ENCODE measurements at regions not wholly inside any gene's neighbourhood (a gene's known extent, or its start where the extent isn't known, plus 50 kb on each side); places are given as distances from the start of the nearest gene placed in this dataset.

- FAIRE-seq, result no peak
- TF ChIP-seq TAF1 (IDR thresholded peaks at IDR 0.05; ENCODE audit: low read depth, low read length), result no peak
- DNase-seq (ENCODE audit: insufficient read length, low spot score), result no peak
Observed at GRCh38 chr3:82764521-82764920, 1003.1 kb upstream of the GBE1 start.

GRCh38 chr3:82761858-82762257 lies 1000.4 kb upstream of the GBE1 start:
- DNase-seq (ENCODE audit: insufficient read length, low spot score) (no peak), FAIRE-seq (no peak)
- no peak for TF ChIP-seq POU2F2 (IDR thresholded peaks at IDR 0.05; ENCODE audit: low read depth, low read length)

- TF ChIP-seq POLR2A (IDR thresholded peaks at IDR 0.05; ENCODE audit: low read depth, low read length) (no peak), POU2F2 (IDR thresholded peaks at IDR 0.05; ENCODE audit: low read depth, low read length) (no peak), TAF1 (IDR thresholded peaks at IDR 0.05; ENCODE audit: low read depth, low read length) (no peak), POLR2AphosphoS5 (IDR thresholded peaks at IDR 0.05; ENCODE audit: low read depth, low read length) (no peak), PAX5 (IDR thresholded peaks at IDR 0.05; ENCODE audit: insufficient read depth, low read length, severe bottlenecking) (no peak)
- DNase-seq (ENCODE audit: insufficient read length, low spot score) (no peak), FAIRE-seq (no peak)
Observed at GRCh38 chr3:82745544-82745943, 984.1 kb upstream of the GBE1 start.

- TF ChIP-seq PAX5 (IDR thresholded peaks at IDR 0.05; ENCODE audit: insufficient read depth, low read length, severe bottlenecking) (no peak), TAF1 (IDR thresholded peaks at IDR 0.05; ENCODE audit: low read depth, low read length) (no peak), POU2F2 (IDR thresholded peaks at IDR 0.05; ENCODE audit: low read depth, low read length) (no peak), POLR2A (IDR thresholded peaks at IDR 0.05; ENCODE audit: low read depth, low read length) (no peak), SPI1 (IDR thresholded peaks at IDR 0.05; ENCODE audit: low read depth, low read length) (no peak), POLR2AphosphoS5 (IDR thresholded peaks at IDR 0.05; ENCODE audit: low read depth, low read length) (no peak)
- DNase-seq (ENCODE audit: insufficient read length, low spot score) (no peak), FAIRE-seq (no peak)
Observed at GRCh38 chr3:82743196-82743595, 981.8 kb upstream of the GBE1 start.

GRCh38 chr3:82741346-82741745 lies 979.9 kb upstream of the GBE1 start:
- DNase-seq (ENCODE audit: insufficient read length, low spot score) (no peak), FAIRE-seq (no peak)
- TF ChIP-seq POU2F2 (IDR thresholded peaks at IDR 0.05; ENCODE audit: low read depth, low read length) (no peak), POLR2A (IDR thresholded peaks at IDR 0.05; ENCODE audit: low read depth, low read length) (no peak), POLR2AphosphoS5 (IDR thresholded peaks at IDR 0.05; ENCODE audit: low read depth, low read length) (no peak), TAF1 (IDR thresholded peaks at IDR 0.05; ENCODE audit: low read depth, low read length) (no peak), PAX5 (IDR thresholded peaks at IDR 0.05; ENCODE audit: insufficient read depth, low read length, severe bottlenecking) (no peak), SPI1 (IDR thresholded peaks at IDR 0.05; ENCODE audit: low read depth, low read length) (no peak)

GRCh38 chr3:82739390-82739789 lies 977.9 kb upstream of the GBE1 start:
- DNase-seq (ENCODE audit: insufficient read length, low spot score) (no peak), FAIRE-seq (no peak)
- TF ChIP-seq SPI1 (IDR thresholded peaks at IDR 0.05; ENCODE audit: low read depth, low read length), result no peak
- no peak for TF ChIP-seq PAX5 (IDR thresholded peaks at IDR 0.05; ENCODE audit: insufficient read depth, low read length, severe bottlenecking)

- DNase-seq (ENCODE audit: insufficient read length, low spot score), result no peak
- TF ChIP-seq PAX5 (IDR thresholded peaks at IDR 0.05; ENCODE audit: insufficient read depth, low read length, severe bottlenecking), result no peak
- no peak for TF ChIP-seq TAF1 (IDR thresholded peaks at IDR 0.05; ENCODE audit: low read depth, low read length)
- no peak; the same call in 1 of the 2 replicates for TF ChIP-seq SPI1 (IDR thresholded peaks at IDR 0.05; ENCODE audit: low read depth, low read length)
- TF ChIP-seq POLR2A (IDR thresholded peaks at IDR 0.05; ENCODE audit: low read depth, low read length), result no peak
- no peak for TF ChIP-seq POU2F2 (IDR thresholded peaks at IDR 0.05; ENCODE audit: low read depth, low read length)
- no peak for TF ChIP-seq POLR2AphosphoS5 (IDR thresholded peaks at IDR 0.05; ENCODE audit: low read depth, low read length)
- FAIRE-seq, result no peak
Observed at GRCh38 chr3:82736696-82737277, 975.3 kb upstream of the GBE1 start.

- FAIRE-seq (no peak), DNase-seq (ENCODE audit: insufficient read length, low spot score) (no peak)
- TF ChIP-seq POLR2A (IDR thresholded peaks at IDR 0.05; ENCODE audit: low read depth, low read length) (no peak), SPI1 (IDR thresholded peaks at IDR 0.05; ENCODE audit: low read depth, low read length) (no peak), POU2F2 (IDR thresholded peaks at IDR 0.05; ENCODE audit: low read depth, low read length) (no peak), PAX5 (IDR thresholded peaks at IDR 0.05; ENCODE audit: insufficient read depth, low read length, severe bottlenecking) (no peak), POLR2AphosphoS5 (IDR thresholded peaks at IDR 0.05; ENCODE audit: low read depth, low read length) (no peak), TAF1 (IDR thresholded peaks at IDR 0.05; ENCODE audit: low read depth, low read length) (no peak)
Observed at GRCh38 chr3:82715091-82715856, 953.8 kb upstream of the GBE1 start.

- no peak for TF ChIP-seq SPI1 (IDR thresholded peaks at IDR 0.05; ENCODE audit: low read depth, low read length)
- TF ChIP-seq POLR2A (IDR thresholded peaks at IDR 0.05; ENCODE audit: low read depth, low read length), result no peak
- TF ChIP-seq PAX5 (IDR thresholded peaks at IDR 0.05; ENCODE audit: insufficient read depth, low read length, severe bottlenecking), result no peak
- no peak for TF ChIP-seq POLR2AphosphoS5 (IDR thresholded peaks at IDR 0.05; ENCODE audit: low read depth, low read length)
- TF ChIP-seq TAF1 (IDR thresholded peaks at IDR 0.05; ENCODE audit: low read depth, low read length), result no peak
- DNase-seq (ENCODE audit: insufficient read length, low spot score), result no peak
- no peak for FAIRE-seq
Observed at GRCh38 chr3:82707035-82707434, 945.6 kb upstream of the GBE1 start.

GRCh38 chr3:82685761-82686160 lies 924.3 kb upstream of the GBE1 start:
- FAIRE-seq, result no peak
- TF ChIP-seq POLR2A (IDR thresholded peaks at IDR 0.05; ENCODE audit: low read depth, low read length), result no peak
- no peak for TF ChIP-seq TAF1 (IDR thresholded peaks at IDR 0.05; ENCODE audit: low read depth, low read length)
- no peak for TF ChIP-seq SPI1 (IDR thresholded peaks at IDR 0.05; ENCODE audit: low read depth, low read length)
- TF ChIP-seq PAX5 (IDR thresholded peaks at IDR 0.05; ENCODE audit: insufficient read depth, low read length, severe bottlenecking), result no peak
- TF ChIP-seq POU2F2 (IDR thresholded peaks at IDR 0.05; ENCODE audit: low read depth, low read length), result no peak
- TF ChIP-seq POLR2AphosphoS5 (IDR thresholded peaks at IDR 0.05; ENCODE audit: low read depth, low read length), result no peak
- no peak for DNase-seq (ENCODE audit: insufficient read length, low spot score)

All from GM12891 (cell line).